GM19467 (cell line): ENCODE measurements at regions not wholly inside any gene's neighbourhood (a gene's known extent, or its start where the extent isn't known, plus 50 kb on each side); places are given as distances from the start of the nearest gene placed in this dataset.
"Not testable (repeated sequence)": the region's sequence is repeated elsewhere in the genome, so short reads cannot be mapped to it uniquely, and the experiment has no call there.

Experiments
- ATAC-seq: cut with Tn5 transposase; IDR thresholded peaks from one replicate; pipeline ENCODE4 v1.9.1; 2021; ENCODE audit warnings: mild to moderate bottlenecking, moderate library complexity; ENCODE audit not compliant: unreplicated experiment

- not testable (repeated sequence) for ATAC-seq
Observed at GRCh38 chr6:12542319-12543115, 174.1 kb upstream of the PHACTR1 start.

GRCh38 chr6:12543953-12544352, 172.6 kb upstream of the PHACTR1 start:
- ATAC-seq, result no peak

- ATAC-seq, result no peak
Observed at GRCh38 chr6:12544821-12545565, 171.6 kb upstream of the PHACTR1 start.

- ATAC-seq, result no peak
Observed at GRCh38 chr6:12545619-12546409, 170.8 kb upstream of the PHACTR1 start.

- ATAC-seq, result no peak
Observed at GRCh38 chr6:12546410-12547002, 170.1 kb upstream of the PHACTR1 start.

GRCh38 chr6:12548526-12548925, 168.0 kb upstream of the PHACTR1 start:
- no peak for ATAC-seq

GRCh38 chr6:12549445-12549844, 167.1 kb upstream of the PHACTR1 start:
- ATAC-seq, result not testable (repeated sequence)

- ATAC-seq, result not testable (repeated sequence)
Observed at GRCh38 chr6:12554820-12555219, 161.7 kb upstream of the PHACTR1 start.

- ATAC-seq, result no peak
Observed at GRCh38 chr6:12555267-12555666, 161.3 kb upstream of the PHACTR1 start.

GRCh38 chr6:12555781-12556180, 160.8 kb upstream of the PHACTR1 start:
- ATAC-seq, result no peak

- no peak for ATAC-seq
Observed at GRCh38 chr6:12557765-12558164, 158.8 kb upstream of the PHACTR1 start.

- no peak for ATAC-seq
Observed at GRCh38 chr6:12560315-12560714, 156.3 kb upstream of the PHACTR1 start.

GRCh38 chr6:12566618-12567123, 149.9 kb upstream of the PHACTR1 start:
- ATAC-seq, result no peak

GRCh38 chr6:12567682-12568081, 148.9 kb upstream of the PHACTR1 start:
- ATAC-seq, result no peak

GRCh38 chr6:12569646-12570045, 146.9 kb upstream of the PHACTR1 start:
- no peak for ATAC-seq

- ATAC-seq, result no peak
Observed at GRCh38 chr6:12570461-12571030, 146.0 kb upstream of the PHACTR1 start.

- ATAC-seq, result no peak
Observed at GRCh38 chr6:12572896-12573827, 143.4 kb upstream of the PHACTR1 start.

GRCh38 chr6:12575961-12576360, 140.6 kb upstream of the PHACTR1 start:
- ATAC-seq, result no peak

GRCh38 chr6:12576389-12576788, 140.2 kb upstream of the PHACTR1 start:
- ATAC-seq, result no peak
